IMR-90 (cell line): ENCODE measurements at regions not wholly inside any gene's neighbourhood (a gene's known extent, or its start where the extent isn't known, plus 50 kb on each side); places are given as distances from the start of the nearest gene placed in this dataset.

Experiments
- ATAC-seq: fragments of 200-7000 bp; cut with Tn5 transposase; 2 replicates; pipeline ENCODE4 v1.9.1; 2020; ENCODE audit warnings: low read depth, mild to moderate bottlenecking, moderate library complexity
- BruUV-seq: library from RNA; stranded (reverse); fragments of 400-500 nt; replicated peaks from 2 replicates; lab custom pipeline; 2021; lab: Mats Ljungman, UMichigan
- CTCF ChIA-PET: fragments of 300-600 bp; formaldehyde crosslinking; extraction: SDS; loops from one replicate; lab custom pipeline; 2021; ENCODE audit warnings: antibody characterized with exemption; lab: Yijun Ruan, JAX
- POLR2A ChIA-PET: fragments of 300-600 bp; sonication (Branson Sonifier 250); formaldehyde crosslinking; loops from one replicate; lab custom pipeline; 2022; ENCODE audit warnings: antibody characterized with exemption; ENCODE audit not compliant: unreplicated experiment; lab: Charles Lee
- DNase-seq: peaks from one replicate; pipeline ENCODE4 v3.0.0; 2013
- H2AFZ ChIP-seq: replicated peaks from 2 replicates; pipeline ENCODE3; 2013; ENCODE audit warnings: low read length, mild to moderate bottlenecking; ENCODE audit not compliant: poor library complexity
- H2AK5ac ChIP-seq: 2 replicates; pipeline ENCODE4 v1.6.1; 2013; ENCODE audit warnings: low read depth, low read length, inconsistent platforms
- H2AK9ac ChIP-seq: replicated peaks from 2 replicates; pipeline ENCODE3; 2013; ENCODE audit warnings: mild to moderate bottlenecking, low read depth, low read length, moderate library complexity; ENCODE audit not compliant: poor library complexity
- H2BK120ac ChIP-seq: 2 replicates; pipeline ENCODE4 v1.6.1; 2013; ENCODE audit warnings: low read depth, low read length, inconsistent platforms
- H2BK15ac ChIP-seq: 3 replicates; pipeline ENCODE4 v1.6.1; 2013; ENCODE audit warnings: low read depth, low read length, inconsistent platforms
- H2BK20ac ChIP-seq: 2 replicates; pipeline ENCODE4 v1.6.1; 2013; ENCODE audit warnings: low read depth, mild to moderate bottlenecking, inconsistent platforms, low read length, moderate library complexity
- H2BK5ac ChIP-seq: 2 replicates; pipeline ENCODE4 v1.6.1; 2013; ENCODE audit warnings: mild to moderate bottlenecking, low read depth, low read length, inconsistent platforms; ENCODE audit not compliant: poor library complexity, severe bottlenecking
- H3K14ac ChIP-seq: replicated peaks from 2 replicates; pipeline ENCODE4 v1.6.1; 2013; ENCODE audit warnings: low read depth, low read length, inconsistent platforms
- H3K18ac ChIP-seq: 2 replicates; pipeline ENCODE4 v1.6.1; 2013; ENCODE audit warnings: low read depth, low read length, control low read depth
- H3K23ac ChIP-seq: 2 replicates; pipeline ENCODE4 v1.6.1; 2013; ENCODE audit warnings: low read depth, low read length, inconsistent platforms
- H3K27ac ChIP-seq: 2 replicates; pipeline ENCODE4 v1.5.1; 2013; ENCODE audit warnings: mild to moderate bottlenecking, control low read depth, low read length; ENCODE audit not compliant: insufficient read depth
- H3K27me3 ChIP-seq: 2 replicates; pipeline ENCODE4 v1.6.1; 2013; ENCODE audit warnings: low read length; ENCODE audit not compliant: control insufficient read depth, insufficient read depth
- H3K36me3 ChIP-seq: 2 replicates; pipeline ENCODE4 v1.6.1; 2013; ENCODE audit warnings: low read length, mixed read lengths; ENCODE audit not compliant: control insufficient read depth, insufficient read depth
- H3K4ac ChIP-seq: 2 replicates; pipeline ENCODE4 v1.6.1; 2013; ENCODE audit warnings: low read depth, low read length, inconsistent platforms
- H3K4me1 ChIP-seq: 2 replicates; pipeline ENCODE4 v1.6.1; 2013; ENCODE audit warnings: low read length, mixed read lengths; ENCODE audit not compliant: control insufficient read depth, insufficient read depth
- H3K4me2 ChIP-seq: 2 replicates; pipeline ENCODE4 v1.6.1; 2013; ENCODE audit warnings: low read depth, mild to moderate bottlenecking, control low read depth, low read length, moderate library complexity
- H3K4me3 ChIP-seq: 2 replicates; pipeline ENCODE4 v1.5.1; 2013; ENCODE audit warnings: low read depth, mild to moderate bottlenecking, control low read depth, low read length, moderate library complexity; ENCODE audit not compliant: insufficient read depth
- H3K56ac ChIP-seq: 2 replicates; pipeline ENCODE4 v1.6.1; 2013; ENCODE audit warnings: low read length, inconsistent platforms; ENCODE audit not compliant: insufficient read depth; ENCODE audit errors: extremely low read depth
- H3K79me1 ChIP-seq, 2 experiments: 2 replicates each; pipeline ENCODE4 v1.6.1; 2013; ENCODE audit warnings: low read length in 2 of 2, inconsistent platforms in 1 of 2, low read depth in 1 of 2
- H3K9ac ChIP-seq: 2 replicates; pipeline ENCODE4 v1.6.1; 2013; ENCODE audit warnings: low read depth, low read length, control low read depth
- H3K9me1 ChIP-seq: 2 replicates; pipeline ENCODE4 v1.6.1; 2013; ENCODE audit warnings: low read length, inconsistent platforms; ENCODE audit not compliant: insufficient read depth
- H3K9me3 ChIP-seq: 2 replicates; pipeline ENCODE4 v1.6.1; 2013; ENCODE audit warnings: low read length; ENCODE audit not compliant: control insufficient read depth, insufficient read depth
- H4K20me1 ChIP-seq: 2 replicates; pipeline ENCODE4 v1.6.1; 2013; ENCODE audit warnings: low read length, inconsistent platforms; ENCODE audit not compliant: insufficient read depth
- H4K5ac ChIP-seq: 2 replicates; pipeline ENCODE4 v1.6.1; 2013; ENCODE audit warnings: mild to moderate bottlenecking, low read depth, low read length, control low read depth
- H4K8ac ChIP-seq, 2 experiments: 2 replicates each; pipeline ENCODE4 v1.6.1; 2013; ENCODE audit warnings: low read depth in 2 of 2, low read length in 2 of 2, control low read depth in 1 of 2, inconsistent platforms in 1 of 2
- H4K91ac ChIP-seq: 2 replicates; pipeline ENCODE4 v1.6.1; 2013; ENCODE audit warnings: low read depth, low read length, inconsistent platforms; ENCODE audit not compliant: insufficient read depth
- MAFK ChIP-seq: IDR thresholded peaks from 2 replicates; pipeline ENCODE4 v1.6.1; 2012; ENCODE audit warnings: low read depth, low read length, improper control_type of control experiment
- RAD21 ChIP-seq: IDR thresholded peaks from 2 replicates; pipeline ENCODE4 v1.6.1; 2012; ENCODE audit warnings: low read length, improper control_type of control experiment
- USF2 ChIP-seq: fragments of 150-350 bp; IDR thresholded peaks from 2 replicates; pipeline ENCODE4 v1.6.1; 2017; ENCODE audit warnings: mild to moderate bottlenecking, antibody characterized with exemption, low read length, low read depth
- WGBS, 2 experiments: methylation state at CpG; one replicate each; pipeline versions ENCODE4 v1.1.5 to v1.1.7; 2013; ENCODE audit warnings: missing lambda C conversion rate in 2 of 2; ENCODE audit not compliant: insufficient read length in 1 of 2; ENCODE audit errors: extremely low coverage in 2 of 2; 5-methylcytosine and 5-hydroxymethylcytosine counted together
- dilution Hi-C: fragments of 300-500 bp; cut with HindIII; formaldehyde crosslinking; loops from one replicate; pipeline ENCODE4 v1.14.3; 2018; ENCODE audit warnings: low sequenced_read_pairs; ENCODE audit not compliant: unreplicated experiment
- in situ Hi-C: fragments of 300-500 bp; cut with MboI; formaldehyde crosslinking; loops from 3 replicates; pipeline ENCODE4 v1.14.3; 2019; ENCODE audit warnings: low sequenced_read_pairs, inconsistent platforms, mixed read lengths
- intact Hi-C: fragments of 100-400 bp; cut with micrococcal nuclease; formaldehyde crosslinking; loops from 2 replicates; pipeline ENCODE4 v1.10.0; 2022

GRCh38 chr2:175807031-175807873 lies 194.8 kb downstream of the LNPK start (continued):
- no peak for TF ChIP-seq RAD21

- DNase-seq (no peak), ATAC-seq (no peak)
- Histone ChIP-seq H3K27me3 (peaks cover 1% of the 10 kb centered on the region; the same call in 1 of the 2 replicates), H3K4ac (no peak overlapping the region), H3K9me3 (no peaks in the 10 kb centered on the region), H4K8ac (no peak overlapping the region), H3K9me1 (no peaks in the 10 kb centered on the region), H3K4me2 (no peak overlapping the region), H4K91ac (no peak overlapping the region), H2BK5ac (no peak overlapping the region), H3K79me1 (no peaks in the 10 kb centered on the region), H4K20me1 (no peaks in the 10 kb centered on the region), H3K36me3 (no peaks in the 10 kb centered on the region), H4K5ac (no peak overlapping the region), H2BK15ac (no peak overlapping the region), H3K23ac (no peak overlapping the region), H3K56ac (no peak overlapping the region), H3K18ac (no peak overlapping the region), H2AK5ac (no peak overlapping the region), H3K4me3 (no peak overlapping the region), H3K14ac (no peak overlapping the region), H3K4me1 (no peaks in the 10 kb centered on the region), H2BK120ac (no peak overlapping the region), H2AK9ac (no peak overlapping the region), H2BK20ac (no peak overlapping the region), H2AFZ (no peak overlapping the region), H3K27ac (no peak overlapping the region), H3K9ac (no peak overlapping the region)
- dilution Hi-C loops (no loop called here), intact Hi-C loops (no loop called here), in situ Hi-C loops (no loop called here)
- no CpG with 5 or more reads among the region's 3 CpGs for WGBS, 2 experiments
- no peak for TF ChIP-seq USF2
- TF ChIP-seq MAFK = 0 out of 2 replicates have a peak, but pooled peaks have one; percentile 2
- BruUV-seq = no TSS peak
- ChIA-PET POLR2A (no interaction called here), CTCF (interaction anchor here (0.7 kb wide), 1 partner anchor 15 kb away, joined by 5 read pairs; no protein-coding TSS in a partner anchor)
Observed at GRCh38 chr2:175806570-175806969, 195.5 kb downstream of the LNPK start.
